ENCODE measurements at regions not wholly inside any gene's neighbourhood (a gene's known extent, or its start where the extent isn't known, plus 50 kb on each side); places are given as distances from the start of the nearest gene placed in this dataset.

- POLR2A ChIA-PET (ENCODE audit: partially characterized antibody), result interaction anchor here (1.2 kb wide), 1 partner anchor 111 kb away, joined by 4 read pairs; no protein-coding TSS in a partner anchor
- 89% methylated on average over 14 of the region's 24 CpGs; no CpG with 5 or more reads in 1 of the 2 experiments for WGBS, 2 experiments (ENCODE audit: extremely low coverage in 1 of 2, insufficient coverage in 1 of 2, insufficient read length in 1 of 2, insufficient replicate concordance in 2 of 2, low coverage in 1 of 2, low lambda C conversion rate in 2 of 2, missing lambda C conversion rate in 1 of 2)
- H2BK15ac ChIP-seq (ENCODE audit: low read length), result 0 out of 2 replicates have a peak overlapping the region, but pooled peaks have one; percentile 61
- no peak overlapping the region for H3K4me3 ChIP-seq (ENCODE audit: extremely low read depth in 1 of 4, insufficient read depth in 2 of 4, low read depth in 3 of 4, low read length in 4 of 4)
- no peaks in the 10 kb centered on the region for H3K79me1 ChIP-seq (ENCODE audit: low read depth, low read length)
- peaks cover 0 to 3% (median 0%) of the 10 kb centered on the region in 4 experiments; a peak in 1 of 7 replicates for H3K4me1 ChIP-seq (replicated peaks in 1 of 4; ENCODE audit: control insufficient read depth in 3 of 4, insufficient read depth in 4 of 4, low read length in 3 of 4)
- no peak overlapping the region for H3K14ac ChIP-seq (ENCODE audit: insufficient read length)
- no peak overlapping the region for H4K91ac ChIP-seq (replicated peaks; ENCODE audit: insufficient read length, low read length)
- H2AK5ac ChIP-seq (ENCODE audit: low read depth, low read length), result no peak overlapping the region
- no peak overlapping the region for H3K27ac ChIP-seq (ENCODE audit: low read depth, low read length)
- no peaks in the 10 kb centered on the region for H3K27me3 ChIP-seq (replicated peaks in 1 of 4; ENCODE audit: control insufficient read depth in 3 of 4, extremely low read depth in 1 of 4, insufficient read depth in 3 of 4, low read length in 3 of 4)
- no peak overlapping the region for H2AFZ ChIP-seq (ENCODE audit: low read length)
- H4K8ac ChIP-seq (ENCODE audit: extremely low read depth, insufficient read depth, low read length), result no peak overlapping the region
- H3K79me2 ChIP-seq (ENCODE audit: control insufficient read depth in 1 of 2, insufficient read depth in 2 of 2, low read length in 2 of 2), result no peaks in the 10 kb centered on the region
- no peaks in the 10 kb centered on the region for H3K9me3 ChIP-seq (ENCODE audit: insufficient read depth in 2 of 2, low read depth in 1 of 2, low read length in 1 of 2)
- H3K56ac ChIP-seq (replicated peaks; ENCODE audit: insufficient read length, low read depth, low read length), result no peak overlapping the region
- no peak overlapping the region for H3K18ac ChIP-seq (ENCODE audit: extremely low read depth, low read length)
- H3K23me2 ChIP-seq (ENCODE audit: low read depth, low read length), result no peaks in the 10 kb centered on the region
- no peak overlapping the region for H3K4ac ChIP-seq (replicated peaks; ENCODE audit: insufficient read length, low read depth, low read length)
- FAIRE-seq (no peak), DNase-seq (ENCODE audit: low read depth in 1 of 2, low spot score in 2 of 2) (no peak)
- H2BK20ac ChIP-seq (ENCODE audit: low read length), result no peak overlapping the region
- H2BK120ac ChIP-seq (replicated peaks; ENCODE audit: low read depth, low read length), result no peak overlapping the region
- no peaks in the 10 kb centered on the region for H3K36me3 ChIP-seq (ENCODE audit: control insufficient read depth in 2 of 4, insufficient read depth in 4 of 4, low read length in 3 of 4)
- H3K23ac ChIP-seq (ENCODE audit: insufficient read length), result no peak overlapping the region
- H3K4me2 ChIP-seq (ENCODE audit: insufficient read depth in 1 of 2, low read depth in 2 of 2, low read length in 2 of 2), result no peak overlapping the region
- CTCF ChIA-PET (ENCODE audit: partially characterized antibody), result interaction anchor here (0.6 to 1.9 kb wide), 10 partner anchors 11 to 364 kb away, joined by 3 to 9 read pairs (median 3); no protein-coding TSS in a partner anchor
- no peak overlapping the region for H2BK5ac ChIP-seq (ENCODE audit: low read depth, low read length)
- H4K20me1 ChIP-seq (replicated peaks in 1 of 2; ENCODE audit: control insufficient read depth in 1 of 2, insufficient read depth in 2 of 2, low read length in 2 of 2), result no peaks in the 10 kb centered on the region
- no peak overlapping the region for H2BK12ac ChIP-seq (ENCODE audit: low read depth, low read length)
- H3K9ac ChIP-seq (replicated peaks in 1 of 4; ENCODE audit: extremely low read depth in 1 of 4, low read depth in 3 of 4, low read length in 3 of 4), result no peak overlapping the region
- H4K5ac ChIP-seq (ENCODE audit: insufficient read length, low read depth, low read length), result no peak overlapping the region
- TF ChIP-seq POU5F1 (IDR thresholded peaks at IDR 0.05; ENCODE audit: low read depth, low read length) (no peak), CTBP2 (IDR thresholded peaks at IDR 0.05; ENCODE audit: borderline replicate concordance, insufficient read depth, insufficient read length, low read length) (no peak), KDM4A (IDR thresholded peaks at IDR 0.05; ENCODE audit: low read depth, low read length, severe bottlenecking) (no peak), CBX8 (IDR thresholded peaks at IDR 0.05; ENCODE audit: borderline replicate concordance, low read depth, low read length) (no peak), ZNF274 (IDR thresholded peaks at IDR 0.05; ENCODE audit: borderline replicate concordance, extremely low read depth, low read length) (no peak), RFX5 (IDR thresholded peaks at IDR 0.05; ENCODE audit: borderline replicate concordance, low read depth, low read length) (no peak)
Measured at GRCh38 chr15:100765467-100766241, 114.0 kb upstream of the ALDH1A3 start.

All from H1 (cell line).